ENCODE measurements at regions not wholly inside any gene's neighbourhood (a gene's known extent, or its start where the extent isn't known, plus 50 kb on each side); places are given as distances from the start of the nearest gene placed in this dataset.

GRCh38 chr14:44771496-44771895 lies 190.3 kb downstream of the KLHL28 start:
- no peak for TF ChIP-seq EZH2 (IDR thresholded peaks at IDR 0.05; ENCODE audit: low read length)
- no peak for TF ChIP-seq CTCF (optimal IDR thresholded peaks at IDR 0.05 in 1 of 3, IDR thresholded peaks at IDR 0.05 in 1 of 3, conservative IDR thresholded peaks at IDR 0.05 in 1 of 3; ENCODE audit: extremely low read depth in 1 of 3, insufficient read depth in 2 of 3, low read length in 3 of 3)
- FAIRE-seq (no peak), DNase-seq (ENCODE audit: low read depth, low spot score) (no peak)
- Histone ChIP-seq H3K27me3 (ENCODE audit: control insufficient read depth, extremely low read depth, insufficient read depth, low read length) (no peaks in the 10 kb centered on the region), H3K9ac (ENCODE audit: control insufficient read depth, extremely low read depth, insufficient read depth, low read length) (no peak overlapping the region), H3K4me1 (ENCODE audit: control insufficient read depth, extremely low read depth, insufficient read depth, low read length) (no peaks in the 10 kb centered on the region), H3K9me1 (ENCODE audit: control insufficient read depth, extremely low read depth, insufficient read depth, low read length) (no peaks in the 10 kb centered on the region), H2AFZ (ENCODE audit: control insufficient read depth, low read length) (no peak overlapping the region), H3K79me2 (ENCODE audit: control insufficient read depth, insufficient read depth, low read length) (no peaks in the 10 kb centered on the region), H3K27ac (ENCODE audit: control insufficient read depth, insufficient read depth, low read length) (no peak overlapping the region), H4K20me1 (ENCODE audit: control insufficient read depth, extremely low read depth, insufficient read depth, low read length) (no peaks in the 10 kb centered on the region), H3K4me2 (ENCODE audit: control insufficient read depth, extremely low read depth, insufficient read depth, low read depth, low read length) (no peak overlapping the region), H3K4me3 (ENCODE audit: control insufficient read depth in 2 of 3, extremely low read depth in 1 of 3, insufficient read depth in 2 of 3, low read depth in 1 of 3, low read length in 3 of 3) (no peak overlapping the region), H3K9me3 (ENCODE audit: control insufficient read depth, low read depth, low read length) (no peaks in the 10 kb centered on the region), H3K36me3 (ENCODE audit: control insufficient read depth in 2 of 2, extremely low read depth in 1 of 2, insufficient read depth in 2 of 2, low read length in 2 of 2) (no peaks in the 10 kb centered on the region)
- dilution Hi-C loops (cut with MboI; ENCODE audit: extremely low pct_ligation_motif_present, low sequenced_read_pairs): no loop called here

DNA sequence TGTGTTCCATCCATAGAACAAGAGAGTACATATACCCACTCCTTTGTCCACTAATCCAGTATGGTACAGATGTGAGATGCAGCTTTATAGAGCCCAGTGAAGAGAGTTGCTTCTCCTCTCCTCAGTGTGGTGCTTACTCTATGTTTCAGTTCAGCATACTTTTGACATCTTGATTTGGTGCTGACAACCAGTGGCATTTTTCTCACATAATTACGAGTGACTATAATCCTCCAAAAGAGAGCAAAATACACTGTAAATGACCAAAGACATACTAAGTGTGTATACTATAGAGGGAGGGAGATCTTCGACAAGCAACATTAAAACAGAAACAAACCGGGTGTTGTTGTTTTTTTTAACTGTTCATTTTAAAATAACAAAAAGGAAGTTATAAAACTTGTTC lies 191.5 kb downstream of the KLHL28 start:
- no peak overlapping the region for H3K9ac ChIP-seq (ENCODE audit: control insufficient read depth, extremely low read depth, insufficient read depth, low read length)
- no peak overlapping the region for H3K4me3 ChIP-seq (ENCODE audit: control insufficient read depth in 2 of 3, extremely low read depth in 1 of 3, insufficient read depth in 2 of 3, low read depth in 1 of 3, low read length in 3 of 3)
- TF ChIP-seq EZH2 (IDR thresholded peaks at IDR 0.05; ENCODE audit: low read length): no peak
- TF ChIP-seq CTCF (optimal IDR thresholded peaks at IDR 0.05 in 1 of 3, IDR thresholded peaks at IDR 0.05 in 1 of 3, conservative IDR thresholded peaks at IDR 0.05 in 1 of 3; ENCODE audit: extremely low read depth in 1 of 3, insufficient read depth in 2 of 3, low read length in 3 of 3): no peak
- no peaks in the 10 kb centered on the region for H3K9me1 ChIP-seq (ENCODE audit: control insufficient read depth, extremely low read depth, insufficient read depth, low read length)
- FAIRE-seq: no peak
- no peaks in the 10 kb centered on the region for H3K36me3 ChIP-seq (ENCODE audit: control insufficient read depth in 2 of 2, extremely low read depth in 1 of 2, insufficient read depth in 2 of 2, low read length in 2 of 2)
- no peaks in the 10 kb centered on the region for H3K9me3 ChIP-seq (ENCODE audit: control insufficient read depth, low read depth, low read length)
- dilution Hi-C loops (cut with MboI; ENCODE audit: extremely low pct_ligation_motif_present, low sequenced_read_pairs): no loop called here
- H3K27me3 ChIP-seq (ENCODE audit: control insufficient read depth, extremely low read depth, insufficient read depth, low read length): no peaks in the 10 kb centered on the region
- no peak overlapping the region for H3K4me2 ChIP-seq (ENCODE audit: control insufficient read depth, extremely low read depth, insufficient read depth, low read depth, low read length)
- H2AFZ ChIP-seq (ENCODE audit: control insufficient read depth, low read length): no peak overlapping the region
- no peaks in the 10 kb centered on the region for H3K79me2 ChIP-seq (ENCODE audit: control insufficient read depth, insufficient read depth, low read length)
- no peak for DNase-seq (ENCODE audit: low read depth, low spot score)
- no peak overlapping the region for H3K27ac ChIP-seq (ENCODE audit: control insufficient read depth, insufficient read depth, low read length)
- no peaks in the 10 kb centered on the region for H3K4me1 ChIP-seq (ENCODE audit: control insufficient read depth, extremely low read depth, insufficient read depth, low read length)
- no peaks in the 10 kb centered on the region for H4K20me1 ChIP-seq (ENCODE audit: control insufficient read depth, extremely low read depth, insufficient read depth, low read length)

Measured in keratinocyte (primary cell).